Fibroblast of the aortic adventitia (primary cell): ENCODE measurements at regions not wholly inside any gene's neighbourhood (a gene's known extent, or its start where the extent isn't known, plus 50 kb on each side); places are given as distances from the start of the nearest gene placed in this dataset.

Experiments
- DNase-seq: peaks from one replicate; pipeline ENCODE4 v3.0.0-alpha.2; 2010; ENCODE audit warnings: low read depth
- H3K4me3 ChIP-seq: 2 replicates; pipeline ENCODE4 v1.5.1; 2011; ENCODE audit warnings: low read depth, mild to moderate bottlenecking, control low read depth, low read length, moderate library complexity
- CTCF ChIP-seq: IDR thresholded peaks from 2 replicates; pipeline ENCODE4 v1.5.1; 2011; ENCODE audit warnings: mild to moderate bottlenecking, low read length, control low read depth, inconsistent platforms; ENCODE audit not compliant: insufficient read depth

GRCh38 chr3:150269526-150269925 lies 138.6 kb upstream of the TSC22D2 start:
- TF ChIP-seq CTCF = no peak

GRCh38 chr3:150268426-150269391 lies 139.4 kb upstream of the TSC22D2 start:
- no peak overlapping the region for H3K4me3 ChIP-seq
- DNase-seq = no peak
- TF ChIP-seq CTCF = no peak

More at GRCh38 chr3:150269526-150269925, 138.6 kb upstream of the TSC22D2 start:
- no peak overlapping the region for H3K4me3 ChIP-seq
- no peak for DNase-seq

GRCh38 chr3:150267288-150267687 lies 140.8 kb upstream of the TSC22D2 start:
- no peak for TF ChIP-seq CTCF
- H3K4me3 ChIP-seq = no peak overlapping the region
- DNase-seq = no peak

GRCh38 chr3:150265305-150265704 lies 142.8 kb upstream of the TSC22D2 start:
- DNase-seq = no peak
- no peak overlapping the region for H3K4me3 ChIP-seq
- TF ChIP-seq CTCF = no peak

- H3K4me3 ChIP-seq = no peak overlapping the region
- TF ChIP-seq CTCF = no peak
- DNase-seq = no peak
Measured at GRCh38 chr3:150264561-150265279, 143.4 kb upstream of the TSC22D2 start.

GRCh38 chr3:150261958-150262357 lies 146.1 kb upstream of the TSC22D2 start:
- H3K4me3 ChIP-seq = no peak overlapping the region
- no peak for TF ChIP-seq CTCF
- DNase-seq = no peak
